ACHN (cell line): ENCODE measurements at regions not wholly inside any gene's neighbourhood (a gene's known extent, or its start where the extent isn't known, plus 50 kb on each side); places are given as distances from the start of the nearest gene placed in this dataset.
"Not testable (repeated sequence)": the region's sequence is repeated elsewhere in the genome, so short reads cannot be mapped to it uniquely, and the experiment has no call there.

Experiments used
- DNase-seq: peaks from one replicate; pipeline ENCODE4 v3.0.0-alpha.2; 2015
- in situ Hi-C: cut with HindIII; loops from 2 replicates; pipeline ENCODE4 v1.10.0; 2017; ENCODE audit warnings: low sequenced_read_pairs, low pct_ligation_motif_present, low pct_unique_long_range_greater_than_20kb

- in situ Hi-C loops, DNase-seq: not testable (repeated sequence)
Measured at GRCh38 chr15:24518772-24519171, 156.8 kb upstream of the NPAP1 start.

GRCh38 chr15:24531235-24531634 is 144.3 kb upstream of the NPAP1 start:
- DNase-seq: not testable (repeated sequence)

GRCh38 chr15:24534032-24534431 is 141.5 kb upstream of the NPAP1 start:
- in situ Hi-C loops, DNase-seq: not testable (repeated sequence)

More at GRCh38 chr15:24531235-24531634, 144.3 kb upstream of the NPAP1 start:
- in situ Hi-C loops: not testable (repeated sequence)

- DNase-seq, in situ Hi-C loops: not testable (repeated sequence)
Measured at GRCh38 chr15:24557281-24557680, 118.3 kb upstream of the NPAP1 start.

GRCh38 chr15:24607636-24608035 is 67.9 kb upstream of the NPAP1 start:
- DNase-seq: no peak
- in situ Hi-C loops: no loop called here

- no peak for DNase-seq
- in situ Hi-C loops: no loop called here
Measured at GRCh38 chr15:24617646-24618045, 57.9 kb upstream of the NPAP1 start.

GRCh38 chr15:24621630-24622215 is 53.9 kb upstream of the NPAP1 start:
- no peak for DNase-seq
- in situ Hi-C loops: no loop called here
